HepG2 (cell line): ENCODE measurements at regions not wholly inside any gene's neighbourhood (a gene's known extent, or its start where the extent isn't known, plus 50 kb on each side); places are given as distances from the start of the nearest gene placed in this dataset.

Source experiments
- ATAC-seq: fragments of 200-7000 bp; cut with Tn5 transposase; 3 replicates; pipeline ENCODE4 v1.9.1; 2020; ENCODE audit warnings: mild to moderate bottlenecking, moderate library complexity
- BruUV-seq: library from RNA; stranded (reverse); fragments of 400-500 nt; replicated peaks from 2 replicates; lab custom pipeline; 2021; lab: Mats Ljungman, UMichigan
- CTCF ChIA-PET: fragments of 300-600 bp; formaldehyde crosslinking; extraction: SDS; loops from one replicate; lab custom pipeline; 2021; ENCODE audit warnings: low total read pairs, inconsistent platforms, low intra/inter-chr PET ratio; lab: Yijun Ruan, JAX
- POLR2A ChIA-PET: fragments of 350-600 bp; sonication (Branson Sonifier 250); formaldehyde crosslinking; loops from one replicate; lab custom pipeline; 2020; ENCODE audit warnings: antibody characterized with exemption, inconsistent platforms; lab: Yijun Ruan, JAX
- DNase-seq: peaks from one replicate; pipeline ENCODE4 v3.0.0-alpha.2; 2015; ENCODE audit warnings: low spot score
- FAIRE-seq: peaks from 3 replicates; lab custom pipeline; 2011; peaks lifted over from hg19 to GRCh38; lab: Jason Lieb, UNC
- H2AFZ ChIP-seq: one replicate; pipeline ENCODE4 v1.6.1; 2011; ENCODE audit warnings: low read length, inconsistent platforms
- H3K27ac ChIP-seq: fragments of 300-600 bp; 3 replicates; pipeline ENCODE4 v1.8.0; 2011; ENCODE audit warnings: mixed run types, mild to moderate bottlenecking, mixed read lengths, low read length, inconsistent platforms; ENCODE audit not compliant: insufficient read depth; ENCODE audit errors: extremely low read length
- H3K27me3 ChIP-seq, 2 experiments: fragments of 200-600 bp in 1 of 2; 2 replicates in 1 of 2; 3 replicates in 1 of 2; pipeline versions ENCODE4 v1.6.0 to v1.8.0; 2011; ENCODE audit warnings: low read length in 2 of 2, mild to moderate bottlenecking in 2 of 2, moderate library complexity in 2 of 2, inconsistent platforms in 1 of 2; ENCODE audit not compliant: insufficient read depth in 2 of 2, control insufficient read depth in 1 of 2
- H3K36me3 ChIP-seq, 2 experiments: fragments of 200-600 bp in 1 of 2; replicated peaks in 1 of 2; 2 replicates in 1 of 2; 3 replicates in 1 of 2; pipeline versions ENCODE4 v1.5.1 to v1.8.0; 2011; ENCODE audit warnings: low read length in 2 of 2, inconsistent platforms in 1 of 2; ENCODE audit not compliant: insufficient read depth in 2 of 2, control insufficient read depth in 1 of 2
- H3K4me1 ChIP-seq: 2 replicates; pipeline ENCODE4 v1.5.1; 2012; ENCODE audit warnings: low read length, inconsistent platforms; ENCODE audit not compliant: insufficient read depth
- H3K4me2 ChIP-seq: 2 replicates; pipeline ENCODE4 v1.6.0; 2011; ENCODE audit warnings: low read depth, low read length, inconsistent platforms
- H3K4me3 ChIP-seq, 3 experiments: fragments of 200-600 bp in 1 of 3; sonication (generic), shearing (Covaris generic) in 1 of 3; replicated peaks in 1 of 3; 2 replicates each; pipeline ENCODE4 v1.5.1; 2011 to 2016; ENCODE audit warnings: low read length in 3 of 3, inconsistent platforms in 2 of 3, low read depth in 2 of 3, mild to moderate bottlenecking in 2 of 3, control low read depth in 1 of 3, mixed read lengths in 1 of 3; ENCODE audit not compliant: insufficient read depth in 1 of 3
- H3K79me2 ChIP-seq: one replicate; pipeline ENCODE4 v1.6.1; 2011; ENCODE audit warnings: low read length, inconsistent platforms; ENCODE audit not compliant: insufficient read depth
- H3K9ac ChIP-seq: 2 replicates; pipeline ENCODE4 v1.6.0; 2011; ENCODE audit warnings: mild to moderate bottlenecking, low read depth, low read length, inconsistent platforms; ENCODE audit not compliant: insufficient read depth
- H3K9me3 ChIP-seq: 2 replicates; pipeline ENCODE4 v1.5.1; 2012; ENCODE audit warnings: mild to moderate bottlenecking, low read length
- H4K20me1 ChIP-seq: 2 replicates; pipeline ENCODE4 v1.6.0; 2011; ENCODE audit warnings: inconsistent platforms, mild to moderate bottlenecking, low read length, moderate library complexity; ENCODE audit not compliant: insufficient read depth
- BRCA1 ChIP-seq: sonication (generic); formaldehyde crosslinking; IDR thresholded peaks from 2 replicates; pipeline ENCODE4 v1.4.0; 2020; ENCODE audit warnings: missing genetic modification reagents
- NFATC3 ChIP-seq: sonication (generic); formaldehyde crosslinking; IDR thresholded peaks from 2 replicates; pipeline ENCODE4 v1.5.1; 2020; ENCODE audit warnings: mild to moderate bottlenecking, missing genetic modification reagents
- POGZ ChIP-seq: sonication (generic); formaldehyde crosslinking; IDR thresholded peaks from 2 replicates; pipeline ENCODE4 v1.4.0; 2020; ENCODE audit warnings: mild to moderate bottlenecking, missing genetic modification reagents
- PRMT3 ChIP-seq: sonication (generic); formaldehyde crosslinking; IDR thresholded peaks from 2 replicates; pipeline ENCODE4 v1.8.1; 2022; ENCODE audit warnings: low read depth, mild to moderate bottlenecking, moderate library complexity, missing genetic modification reagents, borderline replicate concordance
- SAP130 ChIP-seq: IDR thresholded peaks from 2 replicates; pipeline ENCODE4 v1.6.1; 2016; ENCODE audit warnings: low read depth
- TBL1XR1 ChIP-seq: fragments of 150-350 bp; IDR thresholded peaks from 2 replicates; pipeline ENCODE4 v1.6.1; 2014; ENCODE audit warnings: borderline replicate concordance, low read length; ENCODE audit not compliant: partially characterized antibody
- ZBTB7B ChIP-seq: sonication (generic); formaldehyde crosslinking; IDR thresholded peaks from 2 replicates; pipeline ENCODE4 v1.4.0; 2020; ENCODE audit warnings: missing genetic modification reagents
- ZNF839 ChIP-seq: sonication (generic); formaldehyde crosslinking; IDR thresholded peaks from 2 replicates; pipeline ENCODE4 v1.4.0; 2020; ENCODE audit warnings: missing genetic modification reagents, mild to moderate bottlenecking, borderline replicate concordance
- WGBS: methylation state at CpG from one replicate; pipeline ENCODE4 v1.1.6; 2017; ENCODE audit warnings: low lambda C conversion rate; 5-methylcytosine and 5-hydroxymethylcytosine counted together
- in situ Hi-C: cut with HindIII; loops from 2 replicates; pipeline ENCODE4 v1.10.0; 2017; ENCODE audit warnings: low pct_unique_long_range_greater_than_20kb; ENCODE audit not compliant: extremely low pct_ligation_motif_present
- intact Hi-C: fragments of 100-400 bp; cut with micrococcal nuclease; formaldehyde crosslinking; loops from one replicate; pipeline ENCODE4 v1.10.0; 2022; ENCODE audit not compliant: unreplicated experiment
- TF ChIP-seq, protein P1 (sequence below): sonication (generic); formaldehyde crosslinking; IDR thresholded peaks from 2 replicates; pipeline ENCODE4 v1.5.1; 2020; ENCODE audit warnings: missing genetic modification reagents, mild to moderate bottlenecking, borderline replicate concordance
- TF ChIP-seq, protein P2 (sequence below): IDR thresholded peaks from 2 replicates; pipeline ENCODE4 v1.6.1; 2018; ENCODE audit warnings: missing genetic modification reagents, mild to moderate bottlenecking, missing compliant biosample characterization
- TF ChIP-seq, protein P3 (sequence below): sonication (generic); formaldehyde crosslinking; IDR thresholded peaks from 2 replicates; pipeline ENCODE4 v1.9.0; 2021; ENCODE audit warnings: mild to moderate bottlenecking, missing genetic modification reagents
- TF ChIP-seq, protein P4 (sequence below): sonication (generic); formaldehyde crosslinking; IDR thresholded peaks from 2 replicates; pipeline ENCODE4 v1.9.0; 2022; ENCODE audit warnings: low read depth, missing genetic modification reagents

DNA sequence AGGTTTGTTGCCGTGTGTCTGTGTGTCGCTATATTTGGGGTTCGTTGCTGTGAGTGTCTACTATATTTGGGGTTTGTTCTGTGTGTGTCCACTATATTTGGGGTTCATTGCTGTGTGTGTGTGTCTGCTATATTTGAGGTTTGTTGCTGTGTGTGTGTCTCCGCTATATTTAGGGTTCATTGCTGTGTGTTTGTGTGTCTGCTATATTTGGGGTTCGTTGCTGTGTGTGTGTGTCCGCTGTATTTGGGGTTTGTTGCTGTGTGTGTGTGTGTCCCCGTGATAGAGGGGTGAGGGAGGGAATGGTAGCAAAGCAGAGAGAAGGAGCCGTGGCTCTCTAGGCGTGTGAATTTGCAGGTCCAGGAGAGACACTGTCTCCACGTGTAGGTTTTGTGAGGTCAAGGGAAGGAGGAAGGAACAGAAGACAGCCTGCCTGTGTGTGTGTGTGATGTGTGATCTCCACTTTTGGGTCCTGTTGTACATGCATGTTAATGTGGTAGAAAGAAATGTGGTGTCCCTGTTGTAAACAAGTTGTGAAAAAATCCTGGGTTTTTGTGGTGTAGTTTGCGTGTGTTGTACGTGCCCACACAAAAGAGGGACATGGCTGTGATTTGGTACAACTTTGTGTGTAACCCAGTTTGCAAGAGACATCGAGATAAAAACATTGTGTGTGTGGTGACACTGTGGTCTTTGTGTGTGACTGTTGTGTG, 56.3 kb upstream of the ECE1 start:
- CTCF ChIA-PET: no interaction called here
- DNase-seq: no peak
- in situ Hi-C loops: no loop called here
- Histone ChIP-seq H3K79me2 (peaks cover 10% of the 10 kb centered on the region), H3K4me3 (peak overlapping the region; percentile 63 to 81 (median 75); a peak in 5 of 6 replicates), H4K20me1 (no peaks in the 10 kb centered on the region; the same call in none of the 2 replicates), H3K9ac (peak overlapping the region; percentile 47), H3K27me3 (peaks cover 0 to 4% of the 10 kb centered on the region in 2 experiments; a peak in 2 of 5 replicates), H3K36me3 (no peaks in the 10 kb centered on the region), H3K4me2 (peak overlapping the region; percentile 92), H3K9me3 (no peaks in the 10 kb centered on the region), H3K27ac (no peak overlapping the region), H2AFZ (no peak overlapping the region), H3K4me1 (peaks cover 62% of the 10 kb centered on the region)
- FAIRE-seq: no peak
- BruUV-seq: TSS peak; percentile 41
- no peak for ATAC-seq
- intact Hi-C loops: no loop called here
- 21% methylated on average over 10 of the region's 13 CpGs for WGBS
- POLR2A ChIA-PET: interaction anchor here (1.0 to 2.0 kb wide), 2 partner anchors 23 to 99 kb away, joined by 3 to 6 read pairs; no protein-coding TSS in a partner anchor
- TF ChIP-seq BRCA1 (CRISPR knock-in tag) (no peak), ZBTB7B (no peak), SAP130 (0 out of 2 replicates have a peak, but pooled peaks have one; percentile 13), PRMT3 (CRISPR knock-in tag) (0 out of 2 replicates have a peak, but pooled peaks have one; percentile 1), POGZ (CRISPR knock-in tag) (no peak), TBL1XR1 (no peak), NFATC3 (CRISPR knock-in tag) (no peak), ZNF839 (CRISPR knock-in tag) (no peak)
- TF ChIP-seq, protein P1, sequence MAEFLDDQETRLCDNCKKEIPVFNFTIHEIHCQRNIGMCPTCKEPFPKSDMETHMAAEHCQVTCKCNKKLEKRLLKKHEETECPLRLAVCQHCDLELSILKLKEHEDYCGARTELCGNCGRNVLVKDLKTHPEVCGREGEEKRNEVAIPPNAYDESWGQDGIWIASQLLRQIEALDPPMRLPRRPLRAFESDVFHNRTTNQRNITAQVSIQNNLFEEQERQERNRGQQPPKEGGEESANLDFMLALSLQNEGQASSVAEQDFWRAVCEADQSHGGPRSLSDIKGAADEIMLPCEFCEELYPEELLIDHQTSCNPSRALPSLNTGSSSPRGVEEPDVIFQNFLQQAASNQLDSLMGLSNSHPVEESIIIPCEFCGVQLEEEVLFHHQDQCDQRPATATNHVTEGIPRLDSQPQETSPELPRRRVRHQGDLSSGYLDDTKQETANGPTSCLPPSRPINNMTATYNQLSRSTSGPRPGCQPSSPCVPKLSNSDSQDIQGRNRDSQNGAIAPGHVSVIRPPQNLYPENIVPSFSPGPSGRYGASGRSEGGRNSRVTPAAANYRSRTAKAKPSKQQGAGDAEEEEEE: no peak
- TF ChIP-seq, protein P2, sequence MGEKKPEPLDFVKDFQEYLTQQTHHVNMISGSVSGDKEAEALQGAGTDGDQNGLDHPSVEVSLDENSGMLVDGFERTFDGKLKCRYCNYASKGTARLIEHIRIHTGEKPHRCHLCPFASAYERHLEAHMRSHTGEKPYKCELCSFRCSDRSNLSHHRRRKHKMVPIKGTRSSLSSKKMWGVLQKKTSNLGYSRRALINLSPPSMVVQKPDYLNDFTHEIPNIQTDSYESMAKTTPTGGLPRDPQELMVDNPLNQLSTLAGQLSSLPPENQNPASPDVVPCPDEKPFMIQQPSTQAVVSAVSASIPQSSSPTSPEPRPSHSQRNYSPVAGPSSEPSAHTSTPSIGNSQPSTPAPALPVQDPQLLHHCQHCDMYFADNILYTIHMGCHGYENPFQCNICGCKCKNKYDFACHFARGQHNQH (CRISPR knock-in tag): no peak
- TF ChIP-seq, protein P3, sequence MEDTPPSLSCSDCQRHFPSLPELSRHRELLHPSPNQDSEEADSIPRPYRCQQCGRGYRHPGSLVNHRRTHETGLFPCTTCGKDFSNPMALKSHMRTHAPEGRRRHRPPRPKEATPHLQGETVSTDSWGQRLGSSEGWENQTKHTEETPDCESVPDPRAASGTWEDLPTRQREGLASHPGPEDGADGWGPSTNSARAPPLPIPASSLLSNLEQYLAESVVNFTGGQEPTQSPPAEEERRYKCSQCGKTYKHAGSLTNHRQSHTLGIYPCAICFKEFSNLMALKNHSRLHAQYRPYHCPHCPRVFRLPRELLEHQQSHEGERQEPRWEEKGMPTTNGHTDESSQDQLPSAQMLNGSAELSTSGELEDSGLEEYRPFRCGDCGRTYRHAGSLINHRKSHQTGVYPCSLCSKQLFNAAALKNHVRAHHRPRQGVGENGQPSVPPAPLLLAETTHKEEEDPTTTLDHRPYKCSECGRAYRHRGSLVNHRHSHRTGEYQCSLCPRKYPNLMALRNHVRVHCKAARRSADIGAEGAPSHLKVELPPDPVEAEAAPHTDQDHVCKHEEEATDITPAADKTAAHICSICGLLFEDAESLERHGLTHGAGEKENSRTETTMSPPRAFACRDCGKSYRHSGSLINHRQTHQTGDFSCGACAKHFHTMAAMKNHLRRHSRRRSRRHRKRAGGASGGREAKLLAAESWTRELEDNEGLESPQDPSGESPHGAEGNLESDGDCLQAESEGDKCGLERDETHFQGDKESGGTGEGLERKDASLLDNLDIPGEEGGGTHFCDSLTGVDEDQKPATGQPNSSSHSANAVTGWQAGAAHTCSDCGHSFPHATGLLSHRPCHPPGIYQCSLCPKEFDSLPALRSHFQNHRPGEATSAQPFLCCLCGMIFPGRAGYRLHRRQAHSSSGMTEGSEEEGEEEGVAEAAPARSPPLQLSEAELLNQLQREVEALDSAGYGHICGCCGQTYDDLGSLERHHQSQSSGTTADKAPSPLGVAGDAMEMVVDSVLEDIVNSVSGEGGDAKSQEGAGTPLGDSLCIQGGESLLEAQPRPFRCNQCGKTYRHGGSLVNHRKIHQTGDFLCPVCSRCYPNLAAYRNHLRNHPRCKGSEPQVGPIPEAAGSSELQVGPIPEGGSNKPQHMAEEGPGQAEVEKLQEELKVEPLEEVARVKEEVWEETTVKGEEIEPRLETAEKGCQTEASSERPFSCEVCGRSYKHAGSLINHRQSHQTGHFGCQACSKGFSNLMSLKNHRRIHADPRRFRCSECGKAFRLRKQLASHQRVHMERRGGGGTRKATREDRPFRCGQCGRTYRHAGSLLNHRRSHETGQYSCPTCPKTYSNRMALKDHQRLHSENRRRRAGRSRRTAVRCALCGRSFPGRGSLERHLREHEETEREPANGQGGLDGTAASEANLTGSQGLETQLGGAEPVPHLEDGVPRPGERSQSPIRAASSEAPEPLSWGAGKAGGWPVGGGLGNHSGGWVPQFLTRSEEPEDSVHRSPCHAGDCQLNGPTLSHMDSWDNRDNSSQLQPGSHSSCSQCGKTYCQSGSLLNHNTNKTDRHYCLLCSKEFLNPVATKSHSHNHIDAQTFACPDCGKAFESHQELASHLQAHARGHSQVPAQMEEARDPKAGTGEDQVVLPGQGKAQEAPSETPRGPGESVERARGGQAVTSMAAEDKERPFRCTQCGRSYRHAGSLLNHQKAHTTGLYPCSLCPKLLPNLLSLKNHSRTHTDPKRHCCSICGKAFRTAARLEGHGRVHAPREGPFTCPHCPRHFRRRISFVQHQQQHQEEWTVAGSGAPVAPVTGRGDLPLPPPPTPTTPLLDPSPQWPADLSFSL: peak; percentile 96
- TF ChIP-seq, protein P4, sequence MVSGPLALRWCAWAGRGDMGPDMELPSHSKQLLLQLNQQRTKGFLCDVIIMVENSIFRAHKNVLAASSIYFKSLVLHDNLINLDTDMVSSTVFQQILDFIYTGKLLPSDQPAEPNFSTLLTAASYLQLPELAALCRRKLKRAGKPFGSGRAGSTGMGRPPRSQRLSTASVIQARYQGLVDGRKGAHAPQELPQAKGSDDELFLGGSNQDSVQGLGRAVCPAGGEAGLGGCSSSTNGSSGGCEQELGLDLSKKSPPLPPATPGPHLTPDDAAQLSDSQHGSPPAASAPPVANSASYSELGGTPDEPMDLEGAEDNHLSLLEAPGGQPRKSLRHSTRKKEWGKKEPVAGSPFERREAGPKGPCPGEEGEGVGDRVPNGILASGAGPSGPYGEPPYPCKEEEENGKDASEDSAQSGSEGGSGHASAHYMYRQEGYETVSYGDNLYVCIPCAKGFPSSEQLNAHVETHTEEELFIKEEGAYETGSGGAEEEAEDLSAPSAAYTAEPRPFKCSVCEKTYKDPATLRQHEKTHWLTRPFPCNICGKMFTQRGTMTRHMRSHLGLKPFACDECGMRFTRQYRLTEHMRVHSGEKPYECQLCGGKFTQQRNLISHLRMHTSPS: no peak
